NCI-H1105 treated with DMSO at 0.1 percent for 48 hours (cell line): ENCODE measurements at regions not wholly inside any gene's neighbourhood (a gene's known extent, or its start where the extent isn't known, plus 50 kb on each side); places are given as distances from the start of the nearest gene placed in this dataset.

Experiments used
- DNase-seq: peaks from one replicate; lab custom pipeline; 2025; lab: John Stamatoyannopoulos, UW

DNA sequence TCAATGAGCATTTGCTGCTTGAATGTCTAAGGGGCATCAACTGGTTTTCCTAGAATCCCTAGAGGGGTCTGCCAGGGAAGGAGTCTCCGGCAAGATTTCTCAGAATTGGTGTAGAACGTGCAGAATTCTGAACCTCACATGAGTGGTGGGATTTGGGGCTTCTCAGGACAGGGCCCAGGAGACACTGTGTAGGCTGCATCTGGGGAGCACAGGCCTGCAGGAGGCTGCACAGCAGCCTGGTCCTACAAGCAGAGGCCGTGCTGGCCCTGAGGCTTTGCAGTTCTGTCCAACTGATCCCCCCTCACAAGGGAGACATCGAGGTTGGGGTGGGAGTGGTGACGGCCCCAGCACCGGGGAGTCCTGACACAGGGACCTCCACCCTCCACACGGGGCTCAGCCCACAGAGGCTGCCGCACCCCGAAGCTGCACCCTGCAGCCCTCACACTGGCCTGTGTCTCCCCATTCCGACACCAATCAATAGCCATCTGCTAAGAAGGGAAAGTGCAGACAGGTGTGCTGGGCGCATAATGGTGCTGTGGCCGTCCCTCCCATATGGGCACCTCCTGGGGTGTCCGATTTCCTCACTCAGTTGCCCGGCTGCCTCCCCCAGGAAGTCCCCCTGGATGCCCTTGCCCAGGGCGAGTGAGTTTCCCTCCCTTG, 688.1 kb downstream of the BRD1 start:
- no peak for DNase-seq

GRCh38 chr22:49138250-49138790, 689.4 kb downstream of the BRD1 start:
- DNase-seq = no peak

DNA sequence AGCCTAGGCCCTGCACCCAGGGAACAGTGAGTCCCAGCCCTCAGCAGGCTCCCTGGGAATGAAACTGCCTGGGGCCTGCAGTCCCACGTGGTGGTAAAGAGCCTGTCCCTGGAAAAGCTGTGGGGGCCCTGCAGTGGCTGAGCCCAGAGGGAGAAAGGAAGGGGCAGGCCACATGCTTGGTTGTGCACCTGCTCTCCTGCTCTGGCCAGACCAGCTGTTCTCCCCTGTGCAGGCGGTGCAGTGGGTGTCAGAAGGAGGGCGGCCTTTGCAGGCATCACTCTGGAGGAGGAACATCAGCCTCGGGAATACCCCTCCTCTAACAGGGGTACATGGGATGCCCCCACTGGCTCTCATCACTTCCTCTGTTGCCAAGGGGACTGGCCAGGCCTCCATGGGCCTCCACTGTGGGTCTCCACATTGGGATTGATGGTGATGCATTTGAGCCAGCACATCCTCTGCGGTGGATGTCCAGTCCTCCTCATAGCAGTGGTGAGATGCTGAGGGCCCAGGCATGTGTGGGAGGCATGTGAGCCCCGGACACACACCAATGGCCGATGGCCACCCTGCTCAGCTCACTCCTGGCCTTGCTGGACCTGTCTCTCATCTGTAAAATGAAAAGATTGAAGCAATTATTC, 690.4 kb downstream of the BRD1 start:
- DNase-seq = no peak

DNA sequence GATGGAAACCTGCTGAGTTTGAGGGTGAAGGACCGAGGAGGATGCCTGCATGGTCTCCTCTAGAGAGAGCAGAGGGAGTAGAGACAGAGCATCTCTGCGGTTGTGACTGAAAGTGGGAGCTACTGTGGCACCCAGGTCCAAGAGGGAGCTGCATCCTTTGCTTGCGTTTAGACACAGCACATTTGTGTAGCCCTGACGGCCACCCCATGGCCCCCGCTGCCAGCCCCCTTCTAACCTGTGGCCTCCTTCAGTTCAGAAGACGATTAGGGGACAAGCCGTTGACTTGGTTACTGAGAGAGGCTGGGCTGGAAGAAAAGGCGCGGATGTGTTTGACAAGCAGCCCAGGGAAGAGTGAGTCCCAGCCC, 690.9 kb downstream of the BRD1 start:
- no peak for DNase-seq

GRCh38 chr22:49136041-49136815, 691.4 kb downstream of the BRD1 start:
- no peak for DNase-seq

DNA sequence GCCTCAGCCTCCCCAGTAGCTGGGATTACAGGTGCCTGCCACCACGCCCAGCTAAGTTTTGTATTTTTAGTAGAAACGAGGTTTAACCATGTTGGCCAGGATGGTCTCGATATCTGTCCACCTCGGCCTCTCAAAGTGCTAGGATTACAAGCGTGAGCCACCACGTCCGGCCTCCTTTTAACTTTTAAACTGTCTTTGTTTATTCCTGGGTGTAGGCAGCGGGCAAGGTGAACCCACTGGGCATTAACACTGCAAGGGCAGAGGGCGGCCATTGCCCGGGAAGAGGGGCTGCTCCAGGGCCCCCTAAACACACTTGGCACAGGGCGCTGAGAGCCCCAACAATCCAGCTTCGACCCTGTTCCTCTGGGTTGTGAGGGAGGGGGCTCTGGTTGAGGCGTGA, 693.6 kb downstream of the BRD1 start:
- DNase-seq = no peak

GRCh38 chr22:49133541-49133940, 694.1 kb downstream of the BRD1 start:
- DNase-seq = no peak

- DNase-seq = no peak
Observed at GRCh38 chr22:49132009-49132408, 695.7 kb downstream of the BRD1 start.

DNA sequence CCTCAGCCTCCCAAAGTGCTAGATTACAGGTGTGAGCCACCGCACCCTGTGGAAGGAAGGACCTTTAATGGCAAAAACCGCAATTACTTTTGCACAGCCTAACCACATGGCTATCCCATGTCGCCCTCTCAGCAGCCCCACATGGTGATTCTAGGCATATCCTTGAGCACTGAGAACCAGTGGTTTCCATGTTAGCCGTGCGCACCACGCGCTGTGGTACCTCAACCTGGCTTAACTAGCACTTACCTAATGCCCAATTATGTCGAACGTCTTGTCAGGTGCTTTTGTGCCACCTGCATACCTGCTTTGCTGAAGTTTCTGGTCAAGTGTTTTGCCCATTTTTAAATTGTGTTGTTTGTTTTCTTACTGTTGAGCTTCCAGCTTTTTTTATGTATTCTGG, 697.9 kb downstream of the BRD1 start:
- no peak for DNase-seq

DNA sequence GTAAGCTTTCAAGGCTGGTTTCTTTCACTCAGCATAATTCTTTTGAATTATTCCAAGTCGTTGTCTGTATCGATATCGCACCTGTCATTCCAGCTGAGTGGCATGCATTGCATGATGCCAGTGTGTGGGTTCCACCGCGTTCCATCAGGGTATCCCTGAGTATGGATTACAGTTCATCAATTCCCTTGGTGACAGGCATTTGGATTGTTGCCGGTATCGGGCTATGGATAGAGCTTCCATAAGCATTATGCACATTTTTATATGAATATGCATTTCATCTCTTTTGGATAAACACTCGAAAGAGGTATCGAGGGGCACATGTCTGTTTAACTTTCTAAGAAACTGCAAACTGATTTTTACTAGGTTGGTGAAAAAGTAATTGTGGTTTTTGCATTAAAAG, 698.8 kb downstream of the BRD1 start:
- DNase-seq = no peak

DNA sequence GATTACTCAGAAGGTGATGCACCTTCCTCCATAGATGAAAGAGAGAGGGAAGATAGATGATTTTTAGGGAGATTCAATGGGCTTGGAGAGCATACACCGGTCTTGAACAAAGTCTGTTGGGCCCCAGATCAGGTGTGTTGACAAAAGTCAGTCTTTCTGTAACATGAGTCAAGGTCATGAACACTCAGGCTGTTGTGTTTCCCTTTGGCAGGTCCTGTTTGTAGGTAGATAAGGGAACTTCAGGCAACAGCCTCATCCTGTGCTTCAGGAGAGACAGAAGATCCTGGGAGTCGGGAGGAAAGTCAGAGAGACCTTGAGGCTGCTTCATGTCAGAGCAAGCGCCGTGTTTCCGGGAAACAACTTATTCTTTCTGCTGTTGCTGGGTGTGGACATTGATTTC, 703.1 kb downstream of the BRD1 start:
- DNase-seq = no peak

- DNase-seq = no peak
Observed at GRCh38 chr22:49123621-49124192, 704.0 kb downstream of the BRD1 start.

GRCh38 chr22:49119551-49119952, 708.1 kb downstream of the BRD1 start:
- DNase-seq = no peak

GRCh38 chr22:49118065-49118464, 709.6 kb downstream of the BRD1 start:
- DNase-seq = no peak

- no peak for DNase-seq
Observed at GRCh38 chr22:49117486-49117885, 710.2 kb downstream of the BRD1 start.

- no peak for DNase-seq
Observed at GRCh38 chr22:49116486-49117120, 711.1 kb downstream of the BRD1 start.

DNA sequence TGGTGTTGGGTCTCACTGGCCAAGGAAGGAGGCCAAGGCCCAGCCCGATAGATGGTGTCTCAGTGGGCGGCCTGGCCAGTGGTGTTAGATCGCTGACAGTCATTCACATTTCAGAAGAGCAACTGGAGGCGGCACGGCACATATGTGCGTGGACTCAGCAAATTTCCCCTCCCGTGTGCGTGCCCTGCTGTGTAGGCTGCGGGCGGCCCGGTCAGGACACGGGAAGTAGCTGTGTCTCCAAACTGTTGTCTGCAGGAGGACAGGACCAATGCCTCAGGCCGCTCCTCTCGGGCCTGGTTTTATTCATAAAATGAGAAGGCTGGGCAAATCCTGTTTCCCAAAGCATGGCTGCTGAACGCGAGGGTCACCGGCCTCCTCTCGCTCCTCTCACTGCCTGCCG, 711.7 kb downstream of the BRD1 start:
- no peak for DNase-seq

- no peak for DNase-seq
Observed at GRCh38 chr22:49115197-49115596, 712.5 kb downstream of the BRD1 start.

DNA sequence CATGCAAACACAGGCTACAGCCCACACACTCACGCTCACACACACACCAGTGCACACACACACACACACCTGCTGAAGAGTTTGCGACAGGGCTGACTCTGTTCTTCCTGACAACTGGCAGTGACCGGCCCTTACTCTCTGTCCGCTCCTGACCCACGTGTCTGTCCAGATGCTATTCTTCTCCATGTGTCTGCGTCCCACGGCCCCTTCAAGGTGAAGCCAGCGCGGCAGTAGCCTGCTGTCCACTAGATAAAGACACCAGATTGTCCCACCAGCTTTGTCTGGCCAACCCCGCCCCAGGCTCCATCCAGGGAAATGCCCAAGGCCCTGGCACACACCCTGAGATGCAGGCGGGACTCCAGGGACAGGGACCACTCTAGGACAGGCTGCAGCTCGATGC, 713.9 kb downstream of the BRD1 start:
- DNase-seq = no peak

DNA sequence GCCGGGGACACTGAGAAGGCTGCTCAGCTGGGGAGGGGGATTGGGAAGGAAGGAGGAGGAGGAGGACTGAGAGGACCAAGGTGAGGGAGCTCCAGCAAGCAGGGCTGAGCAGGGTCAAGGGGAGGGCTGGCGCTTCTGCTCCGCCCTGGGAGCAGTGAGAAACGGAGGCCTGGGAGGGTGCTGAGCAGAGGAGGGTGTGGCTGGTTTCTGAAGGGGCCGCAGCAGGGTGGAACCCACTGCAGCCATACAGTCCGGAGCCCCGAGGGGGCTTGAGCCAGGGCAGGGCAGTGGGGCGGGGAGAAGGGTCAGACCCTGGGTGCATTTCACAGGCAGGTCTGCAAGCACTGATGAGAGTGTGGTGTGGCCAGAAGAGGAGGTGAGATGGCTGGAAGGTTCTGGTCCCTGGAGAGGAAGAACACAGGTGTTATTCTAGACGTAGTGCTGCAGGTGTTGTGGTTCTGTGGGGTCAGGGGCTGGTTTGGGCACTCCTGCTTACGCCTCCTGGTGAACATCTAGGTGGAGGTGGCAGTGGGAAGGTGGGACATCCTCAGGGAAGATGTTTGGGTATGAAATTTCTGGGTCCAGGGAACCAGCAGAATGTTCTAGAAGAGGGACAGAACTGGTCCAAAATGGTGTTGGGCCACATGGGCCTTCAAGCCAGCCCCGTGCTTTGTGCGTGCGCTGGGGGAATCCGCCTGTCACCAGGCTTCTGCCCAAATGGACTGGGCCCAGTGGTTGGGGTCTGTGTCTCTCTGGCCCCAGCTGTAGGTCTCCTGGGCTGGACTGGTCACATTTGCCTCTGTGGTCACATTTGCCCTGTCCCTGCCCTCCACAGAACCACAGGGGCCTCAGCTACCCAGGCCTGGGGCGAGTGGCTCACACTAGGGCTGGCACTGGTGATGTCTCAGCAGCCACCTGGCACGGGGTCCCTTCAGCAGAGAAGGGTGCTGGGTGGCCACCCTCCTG, 714.7 kb downstream of the BRD1 start:
- DNase-seq = no peak

DNA sequence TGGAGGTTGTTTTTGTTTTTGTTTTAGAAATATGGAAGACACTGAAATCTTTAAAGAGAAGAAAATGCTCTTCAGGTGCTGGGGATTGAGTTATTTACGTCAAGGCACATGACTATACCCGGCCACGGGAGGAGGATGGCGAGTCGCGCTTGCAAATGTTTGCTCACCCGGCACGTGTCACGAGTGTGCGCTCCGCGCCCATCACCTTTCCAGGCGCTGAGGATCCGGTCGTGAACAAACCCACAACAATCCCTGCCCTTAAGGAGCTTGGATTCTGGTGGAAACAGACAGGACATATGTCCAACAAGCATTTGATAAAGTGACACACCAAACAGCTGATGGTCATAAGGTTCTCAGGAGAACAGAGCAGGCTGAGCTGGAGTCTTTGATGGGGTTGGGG, 715.5 kb downstream of the BRD1 start:
- DNase-seq = no peak
